GM12875 (cell line): ENCODE measurements at regions not wholly inside any gene's neighbourhood (a gene's known extent, or its start where the extent isn't known, plus 50 kb on each side); places are given as distances from the start of the nearest gene placed in this dataset.

Source experiments
- H3K4me3 ChIP-seq: one replicate; pipeline ENCODE4 v1.5.1; 2011; ENCODE audit warnings: low read depth, low read length, control low read depth
- CTCF ChIP-seq: IDR thresholded peaks from 2 replicates; pipeline ENCODE4 v1.5.1; 2011; ENCODE audit warnings: low read depth, mild to moderate bottlenecking, control low read depth, inconsistent platforms, low read length, moderate library complexity, borderline replicate concordance; ENCODE audit not compliant: insufficient read depth

GRCh38 chr5:103891151-103891550, 328.6 kb upstream of the NUDT12 start:
- no peak overlapping the region for H3K4me3 ChIP-seq
- no peak for TF ChIP-seq CTCF

- no peak overlapping the region for H3K4me3 ChIP-seq
- TF ChIP-seq CTCF = no peak
Observed at GRCh38 chr5:103890313-103890712, 327.7 kb upstream of the NUDT12 start.

GRCh38 chr5:103889500-103890209, 327.1 kb upstream of the NUDT12 start:
- no peak overlapping the region for H3K4me3 ChIP-seq
- TF ChIP-seq CTCF = no peak

- no peak for TF ChIP-seq CTCF
- H3K4me3 ChIP-seq = no peak overlapping the region
Observed at GRCh38 chr5:103886826-103887225, 324.2 kb upstream of the NUDT12 start.

GRCh38 chr5:103883143-103883542, 320.6 kb upstream of the NUDT12 start:
- TF ChIP-seq CTCF = no peak
- H3K4me3 ChIP-seq = no peak overlapping the region

- no peak overlapping the region for H3K4me3 ChIP-seq
- no peak for TF ChIP-seq CTCF
Observed at GRCh38 chr5:103881560-103881959, 319.0 kb upstream of the NUDT12 start.

- H3K4me3 ChIP-seq = no peak overlapping the region
- no peak for TF ChIP-seq CTCF
Observed at GRCh38 chr5:103867857-103868598, 305.4 kb upstream of the NUDT12 start.
